Left ventricle myocardium superior (tissue), 1 donor: ENCODE measurements at regions not wholly inside any gene's neighbourhood (a gene's known extent, or its start where the extent isn't known, plus 50 kb on each side); places are given as distances from the start of the nearest gene placed in this dataset.
"Not testable (repeated sequence)": the region's sequence is repeated elsewhere in the genome, so short reads cannot be mapped to it uniquely, and the experiment has no call there.

Source experiments
- ATAC-seq: fragments of 200-7000 bp; cut with Tn5 transposase; one replicate; pipeline ENCODE4 v1.9.1; 2020; ENCODE audit warnings: mild to moderate bottlenecking, moderate library complexity
- DNase-seq: peaks from one replicate; pipeline ENCODE4 v3.0.0-alpha.2; 2020
- intact Hi-C: fragments of 100-400 bp; cut with micrococcal nuclease; formaldehyde crosslinking; loops from one replicate; pipeline ENCODE4 v1.11.0; 2022
- donor health status: DM: no; HTN: yes; CAD: no; lungs with severe emphysema.

GRCh38 chr2:43152186-43152585 lies 74.2 kb downstream of the ZFP36L2 start:
- peak; percentile 18 for ATAC-seq

GRCh38 chr2:43149482-43150107 lies 76.8 kb downstream of the ZFP36L2 start:
- DNase-seq: no peak
- intact Hi-C loops: no loop called here
- ATAC-seq: no peak

More at GRCh38 chr2:43152186-43152585, 74.2 kb downstream of the ZFP36L2 start:
- intact Hi-C loops: no loop called here
- DNase-seq: no peak

GRCh38 chr2:43146083-43146482 lies 80.3 kb downstream of the ZFP36L2 start:
- ATAC-seq (no peak), DNase-seq (no peak)
- intact Hi-C loops: no loop called here

- no peak for ATAC-seq
- DNase-seq: no peak
- intact Hi-C loops: no loop called here
Observed at GRCh38 chr2:43144263-43144662, 82.1 kb downstream of the ZFP36L2 start.

GRCh38 chr2:43143756-43144155 lies 82.7 kb downstream of the ZFP36L2 start:
- no peak for ATAC-seq
- DNase-seq: no peak
- intact Hi-C loops: no loop called here

- DNase-seq: no peak
- intact Hi-C loops: no loop called here
- no peak for ATAC-seq
Observed at GRCh38 chr2:43142921-43143438, 83.4 kb downstream of the ZFP36L2 start.

GRCh38 chr2:43141636-43142151 lies 84.7 kb downstream of the ZFP36L2 start:
- DNase-seq, intact Hi-C loops, ATAC-seq: not testable (repeated sequence)

GRCh38 chr2:43139996-43140621 lies 86.3 kb downstream of the ZFP36L2 start:
- ATAC-seq (peak; percentile 73), DNase-seq (peak; percentile 74)
- intact Hi-C loops: loop anchor here (10.0 kb wide), 2 partner anchors 85 to 345 kb away; partner anchors contain the start of gene ZFP36L2

GRCh38 chr2:43139501-43139900 lies 86.9 kb downstream of the ZFP36L2 start:
- intact Hi-C loops: loop anchor here (10.0 kb wide), 2 partner anchors 85 to 345 kb away; partner anchors contain the start of gene ZFP36L2
- DNase-seq: no peak
- ATAC-seq: no peak

GRCh38 chr2:43138441-43138840 lies 88.0 kb downstream of the ZFP36L2 start:
- intact Hi-C loops: loop anchor here (10.0 kb wide), 2 partner anchors 86 to 346 kb away; partner anchors contain the start of gene ZFP36L2
- ATAC-seq (no peak), DNase-seq (no peak)

GRCh38 chr2:43136876-43137275 lies 89.5 kb downstream of the ZFP36L2 start:
- DNase-seq (no peak), ATAC-seq (no peak)
- intact Hi-C loops: loop anchor here (10.0 kb wide), 2 partner anchors 88 to 348 kb away; partner anchors contain the start of gene ZFP36L2

GRCh38 chr2:43136011-43136799 lies 90.2 kb downstream of the ZFP36L2 start:
- no peak for DNase-seq
- ATAC-seq: no peak
- intact Hi-C loops: loop anchor here (10.0 kb wide), 2 partner anchors 89 to 349 kb away; partner anchors contain the start of gene ZFP36L2

GRCh38 chr2:43135583-43135982 lies 90.8 kb downstream of the ZFP36L2 start:
- DNase-seq (peak; percentile 46), ATAC-seq (no peak)
- intact Hi-C loops: loop anchor here (10.0 kb wide), 2 partner anchors 89 to 349 kb away; partner anchors contain the start of gene ZFP36L2

GRCh38 chr2:43134571-43134889 lies 91.9 kb downstream of the ZFP36L2 start:
- ATAC-seq (no peak), DNase-seq (no peak)
- intact Hi-C loops: loop anchor here (10.0 kb wide), 2 partner anchors 90 to 350 kb away; partner anchors contain the start of gene ZFP36L2

GRCh38 chr2:43133708-43134570 lies 92.5 kb downstream of the ZFP36L2 start:
- ATAC-seq (no peak), DNase-seq (no peak)
- intact Hi-C loops: loop anchor here (10.0 kb wide), 2 partner anchors 91 to 351 kb away; partner anchors contain the start of gene ZFP36L2

- ATAC-seq (no peak), DNase-seq (no peak)
- intact Hi-C loops: loop anchor here (10.0 kb wide), 2 partner anchors 91 to 351 kb away; partner anchors contain the start of gene ZFP36L2
Observed at GRCh38 chr2:43133336-43133707, 93.1 kb downstream of the ZFP36L2 start.

GRCh38 chr2:43132683-43133301 lies 93.6 kb downstream of the ZFP36L2 start:
- DNase-seq (no peak), ATAC-seq (no peak)
- intact Hi-C loops: loop anchor here (10.0 kb wide), 2 partner anchors 92 to 352 kb away; partner anchors contain the start of gene ZFP36L2
